K562 (cell line): ENCODE measurements at regions not wholly inside any gene's neighbourhood (a gene's known extent, or its start where the extent isn't known, plus 50 kb on each side); places are given as distances from the start of the nearest gene placed in this dataset.
"Not testable (repeated sequence)": the region's sequence is repeated elsewhere in the genome, so short reads cannot be mapped to it uniquely, and the experiment has no call there.

Experiments used
- CTCF ChIP-seq, 3 experiments: IDR thresholded peaks in 2 of 3; conservative IDR thresholded peaks in 1 of 3; 2 replicates each; pipeline ENCODE4 v1.5.1; 2011 to 2012; ENCODE audit warnings: low read length in 3 of 3, mild to moderate bottlenecking in 3 of 3, control low read depth in 2 of 3, improper control_type of control experiment in 1 of 3, inconsistent platforms in 1 of 3, low read depth in 1 of 3, mixed read lengths in 1 of 3, moderate library complexity in 1 of 3; ENCODE audit not compliant: insufficient read depth in 2 of 3
- DPF2 ChIP-seq: fragments of 450-650 bp; IDR thresholded peaks from 2 replicates; pipeline ENCODE4 v1.6.1; 2016
- HDAC2 ChIP-seq: fragments of 450-650 bp; IDR thresholded peaks from 2 replicates; pipeline ENCODE4 v1.6.1; 2016; ENCODE audit warnings: mild to moderate bottlenecking
- KAT2B ChIP-seq: IDR thresholded peaks from one replicate; pipeline ENCODE4 v1.6.1; 2012; ENCODE audit warnings: low read depth, mild to moderate bottlenecking, control low read depth, inconsistent platforms, low read length, moderate library complexity
- NFYB ChIP-seq: IDR thresholded peaks from 2 replicates; pipeline ENCODE4 v1.6.1; 2011; ENCODE audit warnings: mild to moderate bottlenecking, moderate library complexity; ENCODE audit not compliant: insufficient read length; ENCODE audit errors: extremely low read depth
- PKNOX1 ChIP-seq: fragments of 450-650 bp; IDR thresholded peaks from 2 replicates; pipeline ENCODE4 v1.6.1; 2016
- POLR2A ChIP-seq: fragments of 450-650 bp; conservative IDR thresholded peaks from 2 replicates; pipeline ENCODE4 v1.6.1; 2016
- TOE1 ChIP-seq, 2 experiments: fragments of 450-650 bp in 1 of 2; sonication (generic) in 1 of 2; formaldehyde crosslinking in 1 of 2; IDR thresholded peaks; 2 replicates each; pipeline versions ENCODE4 v1.7.1 to v1.8.0; 2016 to 2022; ENCODE audit warnings: borderline replicate concordance in 2 of 2, mild to moderate bottlenecking in 2 of 2, antibody characterized with exemption in 1 of 2, inconsistent platforms in 1 of 2, low read depth in 1 of 2, missing genetic modification reagents in 1 of 2, moderate library complexity in 1 of 2
- ZBTB33 ChIP-seq: sonication (generic); formaldehyde crosslinking; IDR thresholded peaks from 2 replicates; pipeline ENCODE4 v1.8.1; 2023; ENCODE audit warnings: mild to moderate bottlenecking, missing genetic modification reagents
- ZBTB43 ChIP-seq: sonication (generic); formaldehyde crosslinking; IDR thresholded peaks from 2 replicates; pipeline ENCODE4 v1.8.0; 2023; ENCODE audit warnings: mild to moderate bottlenecking, missing genetic modification reagents
- ZNF740 ChIP-seq, 3 experiments: fragments of 200-800 bp in 1 of 3; sonication (Bioruptor generic) in 1 of 3; sonication (generic) in 1 of 3; formaldehyde crosslinking in 1 of 3; IDR thresholded peaks; 2 replicates each; pipeline versions ENCODE4 v1.6.1 to v1.8.0; 2016 to 2022; ENCODE audit warnings: mild to moderate bottlenecking in 2 of 3, missing compliant biosample characterization in 2 of 3, missing genetic modification characterization in 2 of 3, missing genetic modification reagents in 1 of 3
- TF ChIP-seq, protein P1 (sequence below): sonication (generic); formaldehyde crosslinking; IDR thresholded peaks from 2 replicates; pipeline ENCODE4 v1.8.1; 2023; ENCODE audit warnings: mild to moderate bottlenecking, missing genetic modification reagents, moderate library complexity

DNA sequence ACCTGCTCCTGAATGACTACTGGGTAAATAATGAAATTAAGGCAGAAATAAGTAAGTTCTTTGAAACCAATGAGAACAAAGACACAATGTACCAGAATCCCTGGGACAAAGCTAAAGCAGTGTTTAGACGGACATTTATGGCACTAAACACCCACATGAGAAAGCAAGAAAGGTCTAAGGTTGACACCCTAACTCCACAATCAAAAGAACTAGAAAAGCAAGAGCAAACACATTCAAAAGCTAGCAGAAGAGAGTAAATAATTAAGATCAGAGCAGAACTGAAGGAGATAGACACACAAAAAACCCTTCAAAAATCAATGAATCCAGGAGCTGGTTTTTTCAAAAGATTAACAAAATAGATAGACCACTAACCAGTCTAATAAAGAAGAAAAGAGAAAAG lies 203.2 kb upstream of the LRRC61 start:
- TF ChIP-seq DPF2; TOE1 (IDR thresholded peaks at IDR 0.05; ENCODE audit: borderline replicate concordance); TOE1 (CRISPR knock-in tag; IDR thresholded peaks at IDR 0.05; ENCODE audit: borderline replicate concordance, low read depth); ZNF740 (CRISPR knock-in tag; IDR thresholded peaks at IDR 0.05); ZNF740 (tag; IDR thresholded peaks at IDR 0.05); PKNOX1; HDAC2; ZBTB33 (CRISPR knock-in tag); CTCF (IDR thresholded peaks at IDR 0.05 in 2 of 3, conservative IDR thresholded peaks at IDR 0.05 in 1 of 3; ENCODE audit: insufficient read depth in 2 of 3, low read depth in 1 of 3, low read length in 3 of 3); NFYB; KAT2B; POLR2A; ZBTB43 (CRISPR knock-in tag): not testable (repeated sequence)
- TF ChIP-seq, protein P1, sequence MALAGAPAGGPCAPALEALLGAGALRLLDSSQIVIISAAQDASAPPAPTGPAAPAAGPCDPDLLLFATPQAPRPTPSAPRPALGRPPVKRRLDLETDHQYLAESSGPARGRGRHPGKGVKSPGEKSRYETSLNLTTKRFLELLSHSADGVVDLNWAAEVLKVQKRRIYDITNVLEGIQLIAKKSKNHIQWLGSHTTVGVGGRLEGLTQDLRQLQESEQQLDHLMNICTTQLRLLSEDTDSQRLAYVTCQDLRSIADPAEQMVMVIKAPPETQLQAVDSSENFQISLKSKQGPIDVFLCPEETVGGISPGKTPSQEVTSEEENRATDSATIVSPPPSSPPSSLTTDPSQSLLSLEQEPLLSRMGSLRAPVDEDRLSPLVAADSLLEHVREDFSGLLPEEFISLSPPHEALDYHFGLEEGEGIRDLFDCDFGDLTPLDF (CRISPR knock-in tag), result not testable (repeated sequence)
